ENCODE measurements at regions not wholly inside any gene's neighbourhood (a gene's known extent, or its start where the extent isn't known, plus 50 kb on each side); places are given as distances from the start of the nearest gene placed in this dataset.

DNA sequence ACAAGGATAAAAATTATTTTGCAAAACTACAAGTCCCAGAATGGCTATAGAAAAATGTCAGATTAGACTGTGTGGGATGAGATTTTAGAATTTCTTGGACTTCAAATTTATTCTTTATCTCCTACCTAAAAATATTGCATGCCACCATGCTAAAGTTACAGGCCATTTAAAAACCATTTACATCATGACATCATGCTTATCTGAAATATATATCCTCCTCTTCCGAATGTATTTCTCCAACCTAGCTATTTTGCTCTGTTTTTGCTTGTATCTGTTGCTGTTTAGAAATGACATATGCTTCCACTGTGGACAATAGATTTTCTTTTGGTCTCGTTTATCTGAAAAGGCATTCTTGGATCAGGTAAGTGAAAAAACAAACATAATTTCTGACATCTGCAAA is 471.7 kb downstream of the LRFN5 start:
- TF ChIP-seq ZNF8 (CRISPR knock-in tag; IDR thresholded peaks at IDR 0.05) (no peak), OSR1 (CRISPR knock-in tag; IDR thresholded peaks at IDR 0.05) (no peak), ISL1 (CRISPR knock-in tag; IDR thresholded peaks at IDR 0.05) (no peak), ZNF70 (CRISPR knock-in tag; IDR thresholded peaks at IDR 0.05) (no peak), TCF4 (CRISPR knock-in tag; IDR thresholded peaks at IDR 0.05; ENCODE audit: borderline replicate concordance) (no peak), ZNF565 (CRISPR knock-in tag; conservative IDR thresholded peaks at IDR 0.05; ENCODE audit: low read depth) (no peak), ZC3H10 (CRISPR knock-in tag; IDR thresholded peaks at IDR 0.05) (no peak), TSHZ2 (CRISPR knock-in tag; IDR thresholded peaks at IDR 0.05) (no peak), PATZ1 (CRISPR knock-in tag; IDR thresholded peaks at IDR 0.05; ENCODE audit: borderline replicate concordance) (no peak), GLIS3 (CRISPR knock-in tag; IDR thresholded peaks at IDR 0.05) (no peak), TOX (CRISPR knock-in tag; IDR thresholded peaks at IDR 0.05; ENCODE audit: borderline replicate concordance) (no peak), BACH2 (CRISPR knock-in tag; IDR thresholded peaks at IDR 0.05; ENCODE audit: borderline replicate concordance) (no peak), ZFP3 (CRISPR knock-in tag; IDR thresholded peaks at IDR 0.05) (no peak), ZFP30 (CRISPR knock-in tag; IDR thresholded peaks at IDR 0.05) (no peak), RARB (CRISPR knock-in tag; IDR thresholded peaks at IDR 0.05) (no peak), PPARA (CRISPR knock-in tag; IDR thresholded peaks at IDR 0.05; ENCODE audit: borderline replicate concordance) (no peak), ESRRG (CRISPR knock-in tag; IDR thresholded peaks at IDR 0.05) (no peak)
- TF ChIP-seq, protein P1, sequence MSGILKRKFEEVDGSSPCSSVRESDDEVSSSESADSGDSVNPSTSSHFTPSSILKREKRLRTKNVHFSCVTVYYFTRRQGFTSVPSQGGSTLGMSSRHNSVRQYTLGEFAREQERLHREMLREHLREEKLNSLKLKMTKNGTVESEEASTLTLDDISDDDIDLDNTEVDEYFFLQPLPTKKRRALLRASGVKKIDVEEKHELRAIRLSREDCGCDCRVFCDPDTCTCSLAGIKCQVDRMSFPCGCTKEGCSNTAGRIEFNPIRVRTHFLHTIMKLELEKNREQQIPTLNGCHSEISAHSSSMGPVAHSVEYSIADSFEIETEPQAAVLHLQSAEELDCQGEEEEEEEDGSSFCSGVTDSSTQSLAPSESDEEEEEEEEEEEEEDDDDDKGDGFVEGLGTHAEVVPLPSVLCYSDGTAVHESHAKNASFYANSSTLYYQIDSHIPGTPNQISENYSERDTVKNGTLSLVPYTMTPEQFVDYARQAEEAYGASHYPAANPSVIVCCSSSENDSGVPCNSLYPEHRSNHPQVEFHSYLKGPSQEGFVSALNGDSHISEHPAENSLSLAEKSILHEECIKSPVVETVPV (CRISPR knock-in tag; IDR thresholded peaks at IDR 0.05) = no peak
- TF ChIP-seq, protein P2, sequence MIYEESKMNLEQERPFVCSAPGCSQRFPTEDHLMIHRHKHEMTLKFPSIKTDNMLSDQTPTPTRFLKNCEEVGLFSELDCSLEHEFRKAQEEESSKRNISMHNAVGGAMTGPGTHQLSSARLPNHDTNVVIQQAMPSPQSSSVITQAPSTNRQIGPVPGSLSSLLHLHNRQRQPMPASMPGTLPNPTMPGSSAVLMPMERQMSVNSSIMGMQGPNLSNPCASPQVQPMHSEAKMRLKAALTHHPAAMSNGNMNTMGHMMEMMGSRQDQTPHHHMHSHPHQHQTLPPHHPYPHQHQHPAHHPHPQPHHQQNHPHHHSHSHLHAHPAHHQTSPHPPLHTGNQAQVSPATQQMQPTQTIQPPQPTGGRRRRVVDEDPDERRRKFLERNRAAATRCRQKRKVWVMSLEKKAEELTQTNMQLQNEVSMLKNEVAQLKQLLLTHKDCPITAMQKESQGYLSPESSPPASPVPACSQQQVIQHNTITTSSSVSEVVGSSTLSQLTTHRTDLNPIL (CRISPR knock-in tag; IDR thresholded peaks at IDR 0.05; ENCODE audit: low read depth) = no peak
- TF ChIP-seq, protein P3, sequence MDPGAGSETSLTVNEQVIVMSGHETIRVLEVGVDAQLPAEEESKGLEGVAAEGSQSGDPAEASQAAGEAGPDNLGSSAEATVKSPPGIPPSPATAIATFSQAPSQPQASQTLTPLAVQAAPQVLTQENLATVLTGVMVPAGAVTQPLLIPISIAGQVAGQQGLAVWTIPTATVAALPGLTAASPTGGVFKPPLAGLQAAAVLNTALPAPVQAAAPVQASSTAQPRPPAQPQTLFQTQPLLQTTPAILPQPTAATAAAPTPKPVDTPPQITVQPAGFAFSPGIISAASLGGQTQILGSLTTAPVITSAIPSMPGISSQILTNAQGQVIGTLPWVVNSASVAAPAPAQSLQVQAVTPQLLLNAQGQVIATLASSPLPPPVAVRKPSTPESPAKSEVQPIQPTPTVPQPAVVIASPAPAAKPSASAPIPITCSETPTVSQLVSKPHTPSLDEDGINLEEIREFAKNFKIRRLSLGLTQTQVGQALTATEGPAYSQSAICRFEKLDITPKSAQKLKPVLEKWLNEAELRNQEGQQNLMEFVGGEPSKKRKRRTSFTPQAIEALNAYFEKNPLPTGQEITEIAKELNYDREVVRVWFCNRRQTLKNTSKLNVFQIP (CRISPR knock-in tag; IDR thresholded peaks at IDR 0.05; ENCODE audit: borderline replicate concordance, low read depth) = no peak
- ATAC-seq = no peak

- no peak for ATAC-seq
- TF ChIP-seq OSR1 (CRISPR knock-in tag; IDR thresholded peaks at IDR 0.05) = no peak
- no peak for TF ChIP-seq TSHZ2 (CRISPR knock-in tag; IDR thresholded peaks at IDR 0.05)
- TF ChIP-seq BACH2 (CRISPR knock-in tag; IDR thresholded peaks at IDR 0.05; ENCODE audit: borderline replicate concordance) = no peak
- no peak for TF ChIP-seq CSDC2 (CRISPR knock-in tag; IDR thresholded peaks at IDR 0.05)
- TF ChIP-seq PATZ1 (CRISPR knock-in tag; IDR thresholded peaks at IDR 0.05; ENCODE audit: borderline replicate concordance) = no peak
- TF ChIP-seq TCF4 (CRISPR knock-in tag; IDR thresholded peaks at IDR 0.05; ENCODE audit: borderline replicate concordance) = no peak
- no peak for TF ChIP-seq SNAI2 (CRISPR knock-in tag; IDR thresholded peaks at IDR 0.05)
- TF ChIP-seq ZNF565 (CRISPR knock-in tag; conservative IDR thresholded peaks at IDR 0.05; ENCODE audit: low read depth) = no peak
- no peak for TF ChIP-seq RARB (CRISPR knock-in tag; IDR thresholded peaks at IDR 0.05)
- no peak for TF ChIP-seq ZFP30 (CRISPR knock-in tag; IDR thresholded peaks at IDR 0.05)
- no peak for TF ChIP-seq ESRRG (CRISPR knock-in tag; IDR thresholded peaks at IDR 0.05)
- TF ChIP-seq ARNTL (CRISPR knock-in tag; IDR thresholded peaks at IDR 0.05; ENCODE audit: borderline replicate concordance, low read depth) = no peak
- TF ChIP-seq ZC3H10 (CRISPR knock-in tag; IDR thresholded peaks at IDR 0.05) = no peak
- TF ChIP-seq, protein P3 (CRISPR knock-in tag; IDR thresholded peaks at IDR 0.05; ENCODE audit: borderline replicate concordance, low read depth) = no peak
- TF ChIP-seq ISL1 (CRISPR knock-in tag; IDR thresholded peaks at IDR 0.05) = no peak
- no peak for TF ChIP-seq TOX (CRISPR knock-in tag; IDR thresholded peaks at IDR 0.05; ENCODE audit: borderline replicate concordance)
Observed at GRCh38 chr14:42070031-42070430, 463.4 kb downstream of the LRFN5 start.
